ENCODE measurements at regions not wholly inside any gene's neighbourhood (a gene's known extent, or its start where the extent isn't known, plus 50 kb on each side); places are given as distances from the start of the nearest gene placed in this dataset.

DNA sequence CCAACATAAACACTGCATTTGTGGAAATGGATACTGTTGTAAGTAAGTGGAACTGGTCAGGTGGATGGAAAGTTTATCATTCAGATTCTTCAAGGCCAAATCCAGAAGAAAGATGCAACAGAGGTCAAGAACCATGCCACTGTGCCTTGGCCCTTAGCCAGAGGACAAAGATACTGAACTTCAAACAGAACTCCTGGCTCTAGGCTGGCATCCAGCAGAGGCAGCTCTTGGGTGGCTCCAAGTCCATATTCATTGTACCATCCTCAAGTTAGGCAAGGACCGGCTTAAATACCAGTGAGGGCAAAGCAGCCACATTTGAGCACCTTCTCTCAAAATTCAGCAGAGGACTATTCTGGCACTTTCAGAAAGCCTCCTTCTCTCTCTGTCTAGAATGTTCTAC lies 53.2 kb downstream of the DNAAF9 start:
- DNase-seq, result no peak

- no peak for DNase-seq
These were observed 53.8 kb downstream of the DNAAF9 start for GRCh38 chr20:3353646-3354045.

DNA sequence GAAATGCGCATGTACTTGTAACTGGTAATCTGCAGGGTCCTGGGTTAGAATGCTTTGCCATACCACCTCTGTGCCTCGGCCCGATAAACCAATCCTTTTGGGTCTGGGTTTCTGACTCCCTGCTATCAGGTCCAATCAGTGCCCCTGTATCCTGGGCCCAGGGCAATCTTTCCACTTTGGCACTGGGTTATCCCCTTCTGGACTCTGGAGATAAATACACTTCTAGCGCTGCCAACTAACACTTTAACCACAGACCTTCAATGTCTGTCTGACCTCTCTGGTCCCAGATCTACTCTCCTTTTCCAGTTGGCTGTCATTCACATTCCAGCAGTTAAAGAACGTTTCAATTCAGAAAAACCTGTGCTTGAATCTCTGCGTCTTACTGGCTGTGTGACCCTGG lies 55.3 kb downstream of the DNAAF9 start:
- DNase-seq, result no peak

DNA sequence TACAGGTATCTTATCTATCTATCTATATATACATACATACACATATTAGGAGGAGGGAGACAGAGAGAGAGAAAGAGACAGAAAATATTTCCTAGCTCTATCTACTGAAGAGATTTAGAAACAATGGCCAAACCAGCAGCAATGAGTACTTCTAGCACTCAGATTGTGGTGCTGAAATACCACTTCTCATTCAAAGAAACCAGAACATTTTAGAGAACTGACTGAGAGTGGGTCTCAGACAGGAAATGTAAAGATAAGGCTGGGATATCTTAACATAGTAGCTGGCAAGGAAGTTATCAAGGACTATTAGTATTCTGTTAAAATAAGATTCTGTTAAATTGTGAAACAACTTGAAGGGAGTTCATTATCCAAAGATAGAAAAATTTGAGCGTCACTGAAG lies 57.0 kb downstream of the DNAAF9 start:
- no peak for DNase-seq

- DNase-seq, result no peak
These were observed 57.7 kb downstream of the DNAAF9 start for GRCh38 chr20:3349786-3350185.

DNA sequence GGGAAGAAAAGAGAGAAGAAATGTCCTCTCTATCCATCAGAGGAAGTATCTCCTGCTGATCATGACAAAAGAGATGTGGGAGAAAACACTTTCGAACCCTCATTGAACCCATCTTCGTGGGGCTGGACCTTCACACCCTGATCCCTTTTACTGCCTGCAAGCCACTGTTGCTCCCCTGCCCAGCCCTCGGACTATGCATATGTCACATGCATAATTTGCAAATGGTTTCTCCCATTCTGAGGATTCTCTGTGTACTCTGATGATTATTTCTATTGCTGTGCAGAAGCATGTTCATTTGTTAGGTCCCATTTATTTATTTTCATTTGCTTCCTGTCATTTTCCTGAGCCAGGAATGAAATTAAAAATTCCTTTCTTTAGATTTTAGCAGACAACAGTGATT lies 64.7 kb downstream of the DNAAF9 start:
- DNase-seq, result no peak

DNA sequence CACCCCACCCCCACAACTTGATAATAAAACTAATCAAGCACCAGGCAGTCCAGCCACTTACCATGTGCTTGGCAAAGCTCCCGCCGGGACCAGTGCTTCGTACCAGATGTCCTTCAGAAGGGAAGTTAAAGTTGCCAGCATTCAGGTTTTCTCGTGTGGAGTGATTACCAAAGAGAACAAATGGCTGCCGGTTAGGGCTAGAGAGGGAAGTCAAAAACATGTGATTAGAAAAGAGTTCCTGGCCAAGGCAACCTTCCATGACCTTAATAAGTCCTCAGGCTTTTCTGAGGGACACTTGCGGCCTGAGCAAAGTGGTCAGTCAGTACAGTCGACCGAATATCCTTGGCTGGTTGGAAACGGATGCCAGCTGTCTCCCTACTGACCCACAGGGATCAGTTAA lies 67.0 kb downstream of the DNAAF9 start:
- no peak for DNase-seq

- DNase-seq, result no peak
These were observed 67.9 kb downstream of the DNAAF9 start for GRCh38 chr20:3339571-3339970.

- DNase-seq, result no peak
These were observed 68.4 kb downstream of the DNAAF9 start for GRCh38 chr20:3339076-3339475.

- DNase-seq, result no peak
These were observed 73.1 kb downstream of the DNAAF9 start for GRCh38 chr20:3334156-3334943.

DNA sequence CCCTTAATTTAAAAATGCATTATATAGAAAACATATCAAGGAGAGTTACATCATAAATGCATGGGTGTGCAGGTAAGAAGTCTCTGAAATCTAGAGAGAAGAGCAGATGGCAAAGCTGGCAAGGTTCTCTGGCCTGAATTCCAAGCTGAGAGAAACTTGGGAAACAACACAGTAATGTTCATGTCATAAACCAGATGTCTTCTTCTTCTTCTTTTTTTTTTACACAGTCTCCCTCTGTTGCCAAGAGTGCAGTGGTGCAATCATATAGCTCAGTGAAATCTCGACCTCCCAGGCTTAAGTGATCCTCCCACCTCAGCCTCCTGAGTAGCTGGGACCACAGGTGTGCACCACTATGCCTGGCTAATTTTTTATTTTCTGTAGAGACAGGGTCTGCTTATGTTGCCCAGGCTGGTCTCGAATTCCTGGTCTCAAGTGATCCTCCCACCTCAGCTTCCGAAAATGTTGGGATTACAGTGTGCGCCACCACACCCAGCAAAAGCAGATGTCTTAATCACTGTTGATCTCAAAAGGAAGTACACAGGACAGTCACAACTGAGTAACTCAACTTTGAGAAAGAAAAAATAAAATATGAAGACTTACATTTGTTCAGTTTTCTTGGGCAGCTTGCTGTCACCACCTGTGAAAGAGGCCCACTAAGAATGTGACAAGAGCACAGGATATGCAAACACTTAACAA lies 77.3 kb downstream of the DNAAF9 start:
- no peak for DNase-seq

DNA sequence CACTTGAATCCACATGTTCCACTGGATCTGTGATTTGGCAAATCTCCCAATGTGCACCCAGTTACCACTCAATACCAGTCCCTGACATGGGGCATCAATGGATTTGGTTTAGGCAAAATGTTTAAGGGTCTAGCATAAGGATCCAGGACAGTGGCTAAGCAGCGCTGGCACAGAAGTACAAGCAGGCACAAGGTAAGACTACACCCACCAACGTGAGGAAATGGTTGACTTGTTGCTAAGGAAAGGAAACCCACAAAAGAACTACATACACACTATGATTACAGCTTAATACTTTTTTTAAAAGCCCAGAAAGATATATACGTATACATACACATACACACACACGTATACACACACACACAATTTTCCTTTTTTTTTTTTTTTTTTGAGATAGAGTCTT lies 79.0 kb downstream of the DNAAF9 start:
- peak; percentile 27 for DNase-seq

DNA sequence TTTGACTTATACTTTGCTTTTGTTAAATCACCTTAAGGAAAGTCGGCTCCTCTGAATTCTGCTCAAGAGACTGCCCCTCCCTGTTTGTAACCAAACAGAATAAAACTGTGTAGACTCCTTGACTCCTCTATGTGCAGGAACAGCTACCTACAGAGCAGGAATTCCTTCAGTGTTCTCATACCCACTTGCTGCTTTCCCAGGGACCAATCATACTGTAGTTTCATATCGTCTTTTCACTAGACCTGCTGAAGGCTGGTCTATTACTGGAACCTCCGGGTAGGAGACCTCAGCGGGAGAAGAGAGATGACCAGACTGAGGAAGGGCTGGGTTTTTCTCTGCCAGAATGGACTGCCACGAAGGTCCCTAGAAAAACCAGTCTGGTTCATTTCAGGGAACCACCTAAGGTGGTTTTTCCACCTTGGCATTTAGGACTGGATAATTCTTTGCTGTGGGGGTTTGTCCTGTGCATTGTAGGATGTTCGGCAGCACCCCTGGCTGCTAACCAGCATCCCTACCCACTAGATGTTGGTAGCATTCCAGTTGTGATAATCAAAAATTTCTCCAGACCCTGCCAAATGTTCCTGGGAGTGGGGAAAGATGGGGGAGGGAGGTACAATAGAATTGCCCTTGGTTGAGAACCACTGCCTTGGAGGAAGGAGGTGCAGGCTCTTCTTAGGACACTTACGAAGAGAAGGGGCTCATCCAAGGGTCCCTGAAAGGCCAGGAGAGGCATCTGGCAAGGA lies 80.5 kb downstream of the DNAAF9 start:
- no peak for DNase-seq

DNA sequence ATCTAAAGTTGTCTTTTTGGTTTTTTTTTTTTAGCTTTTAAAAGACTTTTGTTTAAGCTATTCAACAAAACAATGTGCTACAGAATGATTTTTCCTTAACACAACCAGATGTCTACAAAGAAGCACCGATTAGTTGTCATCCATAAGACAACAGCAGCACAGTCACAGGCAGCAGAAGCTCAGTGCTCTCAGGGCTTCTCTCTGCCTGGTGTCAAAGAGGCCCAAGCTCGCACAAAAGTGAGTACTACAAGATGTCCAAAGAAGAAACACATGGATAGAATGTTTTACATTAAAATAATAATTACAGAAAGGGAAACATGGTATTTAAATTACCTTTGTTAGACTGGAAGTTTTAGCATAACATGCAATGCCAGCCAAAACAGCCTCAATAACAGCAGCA lies 81.6 kb downstream of the DNAAF9 start:
- DNase-seq, result no peak

GRCh38 chr20:3323398-3323797 lies 84.1 kb downstream of the DNAAF9 start:
- DNase-seq, result peak; percentile 15

GRCh38 chr20:3318226-3318884 lies 79.4 kb upstream of the SLC4A11 start:
- DNase-seq, result no peak

- no peak for DNase-seq
These were observed 77.1 kb upstream of the SLC4A11 start for GRCh38 chr20:3316136-3316535.

DNA sequence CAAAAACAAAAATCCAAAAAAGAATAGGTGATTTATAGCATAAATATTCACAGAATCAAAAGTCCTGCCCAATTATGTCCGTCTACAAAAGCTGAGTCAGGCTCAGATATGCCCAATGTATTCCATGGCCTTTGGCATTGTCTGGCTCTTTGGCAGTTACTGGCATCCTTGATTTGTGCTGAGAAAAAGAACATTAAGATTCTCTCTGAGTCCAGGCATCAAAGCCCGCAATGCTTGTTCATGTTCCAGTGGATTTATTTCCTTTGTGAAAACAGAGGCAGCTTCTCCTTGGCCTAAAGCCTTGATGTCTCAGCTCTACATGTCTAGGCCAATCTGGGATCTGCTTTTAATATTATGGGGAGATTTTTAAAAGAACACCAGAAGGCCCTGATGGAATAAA lies 76.1 kb upstream of the SLC4A11 start:
- DNase-seq, result no peak

DNA sequence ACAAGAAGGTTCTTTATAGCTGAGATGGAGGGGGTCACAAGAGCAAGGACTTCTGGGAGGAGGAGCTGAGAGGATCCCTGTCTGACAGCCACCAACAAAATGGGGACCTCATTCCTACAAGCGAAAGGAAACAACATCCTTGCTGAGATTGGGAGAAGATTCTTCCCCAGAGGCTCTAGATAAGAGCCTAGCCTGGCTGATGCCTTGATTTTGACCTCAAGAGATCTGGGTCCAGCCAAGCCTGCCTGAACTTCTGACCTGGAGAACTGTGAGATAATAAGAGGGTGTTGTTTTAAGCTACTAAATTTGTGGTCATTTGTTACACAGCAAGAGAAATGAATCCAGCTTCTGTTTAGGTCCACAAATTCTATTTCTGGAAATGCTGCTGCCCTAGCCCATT lies 75.4 kb upstream of the SLC4A11 start:
- DNase-seq, result no peak

- DNase-seq, result no peak
These were observed 74.7 kb upstream of the SLC4A11 start for GRCh38 chr20:3313683-3314065.

GRCh38 chr20:3312940-3313682 lies 74.1 kb upstream of the SLC4A11 start:
- no peak for DNase-seq

GRCh38 chr20:3311623-3312022 lies 72.6 kb upstream of the SLC4A11 start:
- no peak for DNase-seq

DNA sequence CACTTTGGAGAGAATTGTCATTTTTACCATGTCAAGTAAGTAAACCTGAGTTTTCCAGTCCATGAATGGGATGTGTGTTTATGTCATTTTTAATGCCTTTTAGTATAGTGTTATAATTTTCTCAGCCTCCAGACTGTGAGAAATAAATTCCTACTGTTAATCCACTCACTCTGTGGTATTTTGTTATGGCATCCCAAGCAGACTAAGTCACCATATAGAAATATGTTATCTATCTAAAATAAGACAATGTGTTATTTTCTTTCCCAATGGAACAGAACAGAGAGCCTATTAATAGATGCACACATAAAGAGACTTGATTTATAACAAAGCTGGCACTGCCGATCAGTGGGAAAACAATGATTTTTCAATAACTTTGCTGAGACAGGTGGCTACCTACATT lies 70.2 kb upstream of the SLC4A11 start:
- DNase-seq, result no peak
